Fibroblast of pulmonary artery (primary cell): ENCODE measurements at regions not wholly inside any gene's neighbourhood (a gene's known extent, or its start where the extent isn't known, plus 50 kb on each side); places are given as distances from the start of the nearest gene placed in this dataset.

ENCODE experiments used
- DNase-seq: peaks from one replicate; pipeline ENCODE4 v3.0.0-alpha.2; 2010; ENCODE audit warnings: low read depth
- H3K4me3 ChIP-seq: replicated peaks from 2 replicates; pipeline ENCODE4 v1.5.1; 2011; ENCODE audit warnings: low read depth, mild to moderate bottlenecking, control low read depth, low read length, moderate library complexity
- CTCF ChIP-seq: IDR thresholded peaks from 2 replicates; pipeline ENCODE4 v1.5.1; 2011; ENCODE audit warnings: mild to moderate bottlenecking, control low read depth, low read length, inconsistent platforms; ENCODE audit errors: missing control alignments

GRCh38 chr21:35136106-35136505 lies 87.0 kb upstream of the RUNX1 start:
- no peak overlapping the region for H3K4me3 ChIP-seq
- no peak for TF ChIP-seq CTCF
- no peak for DNase-seq

- no peak overlapping the region for H3K4me3 ChIP-seq
- TF ChIP-seq CTCF, result no peak
- no peak for DNase-seq
These were observed 86.4 kb upstream of the RUNX1 start for GRCh38 chr21:35135481-35135880.

- no peak for TF ChIP-seq CTCF
- no peak for DNase-seq
- no peak overlapping the region for H3K4me3 ChIP-seq
These were observed 85.2 kb upstream of the RUNX1 start for GRCh38 chr21:35134309-35134708.

- no peak overlapping the region for H3K4me3 ChIP-seq
- no peak for DNase-seq
- TF ChIP-seq CTCF, result no peak
These were observed 79.4 kb upstream of the RUNX1 start for GRCh38 chr21:35128536-35128935.

- TF ChIP-seq CTCF, result no peak
- no peak overlapping the region for H3K4me3 ChIP-seq
- no peak for DNase-seq
These were observed 78.7 kb upstream of the RUNX1 start for GRCh38 chr21:35127851-35128250.

GRCh38 chr21:35127026-35127425 lies 77.9 kb upstream of the RUNX1 start:
- DNase-seq, result no peak
- no peak overlapping the region for H3K4me3 ChIP-seq
- TF ChIP-seq CTCF, result no peak

GRCh38 chr21:35120631-35121180 lies 71.6 kb upstream of the RUNX1 start:
- no peak for DNase-seq
- no peak overlapping the region for H3K4me3 ChIP-seq
- TF ChIP-seq CTCF, result no peak
